PC-3 (cell line): ENCODE measurements at regions not wholly inside any gene's neighbourhood (a gene's known extent, or its start where the extent isn't known, plus 50 kb on each side); places are given as distances from the start of the nearest gene placed in this dataset.

Experiments
- ATAC-seq: fragments of 200-7000 bp; cut with Tn5 transposase; 2 replicates; pipeline ENCODE4 v1.9.1; 2020; ENCODE audit warnings: mild to moderate bottlenecking, moderate library complexity
- BruUV-seq: library from RNA; stranded (reverse); fragments of 400-500 nt; replicated peaks from 2 replicates; lab custom pipeline; 2021; lab: Mats Ljungman, UMichigan
- CTCF ChIA-PET: fragments of 300-600 bp; sonication (Branson Sonifier 250); formaldehyde crosslinking; loops from one replicate; lab custom pipeline; 2022; ENCODE audit warnings: antibody characterized with exemption; lab: Charles Lee
- POLR2A ChIA-PET: fragments of 300-600 bp; sonication (Branson Sonifier 250); formaldehyde crosslinking; loops from one replicate; lab custom pipeline; 2022; ENCODE audit warnings: antibody characterized with exemption; ENCODE audit not compliant: unreplicated experiment; lab: Charles Lee
- DNase-seq: peaks from one replicate; pipeline ENCODE4 v3.0.0-alpha.2; 2015
- H2AFZ ChIP-seq: fragments of 300-600 bp; sonication (generic); 2 replicates; pipeline ENCODE4 v1.6.0; 2016; ENCODE audit warnings: antibody characterized with exemption, low read length
- H3F3A ChIP-seq: fragments of 300-600 bp; sonication (generic); one replicate; pipeline ENCODE4 v1.6.0; 2017; ENCODE audit warnings: antibody characterized with exemption, low read length, control low read depth, mild to moderate bottlenecking; ENCODE audit not compliant: unreplicated experiment
- H3K27ac ChIP-seq: fragments of 300-600 bp; sonication (generic); 2 replicates; pipeline ENCODE4 v1.5.1; 2016; ENCODE audit warnings: mild to moderate bottlenecking, low read length
- H3K27me3 ChIP-seq: fragments of 300-600 bp; sonication (generic); 2 replicates; pipeline ENCODE4 v1.6.1; 2016; ENCODE audit warnings: low read length, mixed read lengths
- H3K36me3 ChIP-seq: fragments of 300-600 bp; sonication (generic); 2 replicates; pipeline ENCODE4 v1.6.1; 2016; ENCODE audit warnings: low read depth, mixed run types, low read length, mixed read lengths
- H3K4me1 ChIP-seq: fragments of 300-600 bp; sonication (generic); 2 replicates; pipeline ENCODE4 v1.5.1; 2016; ENCODE audit warnings: low read length; ENCODE audit not compliant: insufficient read depth
- H3K4me2 ChIP-seq: fragments of 300-600 bp; sonication (generic); 2 replicates; pipeline ENCODE4 v1.6.0; 2016; ENCODE audit warnings: low read length
- H3K4me3 ChIP-seq: fragments of 300-600 bp; sonication (generic); 2 replicates; pipeline ENCODE4 v1.5.1; 2016; ENCODE audit warnings: mild to moderate bottlenecking, low read length, mixed read lengths
- H3K79me2 ChIP-seq: fragments of 300-600 bp; sonication (generic); 2 replicates; pipeline ENCODE4 v1.6.1; 2017; ENCODE audit warnings: low read length, mixed read lengths
- H3K9ac ChIP-seq: fragments of 300-600 bp; sonication (generic); 2 replicates; pipeline ENCODE4 v1.6.0; 2016; ENCODE audit warnings: mild to moderate bottlenecking, low read length
- H3K9me2 ChIP-seq: fragments of 300-600 bp; sonication (generic); replicated peaks from 2 replicates; pipeline ENCODE4 v1.6.1; 2016; ENCODE audit warnings: mixed run types, low read length, mixed read lengths
- H3K9me3 ChIP-seq: fragments of 300-600 bp; sonication (generic); 2 replicates; pipeline ENCODE4 v1.6.1; 2016; ENCODE audit warnings: low read length, mixed read lengths
- H4K20me1 ChIP-seq: fragments of 300-600 bp; sonication (generic); 2 replicates; pipeline ENCODE4 v1.6.1; 2016; ENCODE audit warnings: low read length, mixed read lengths
- CTCF ChIP-seq: fragments of 300-600 bp; sonication (generic); conservative IDR thresholded peaks from 2 replicates; pipeline ENCODE4 v1.5.1; 2017; ENCODE audit warnings: antibody characterized with exemption, low read depth, mild to moderate bottlenecking, low read length
- EZH2 ChIP-seq: fragments of 300-600 bp; sonication (generic); IDR thresholded peaks from one replicate; pipeline ENCODE4 v1.6.1; 2017; ENCODE audit warnings: antibody characterized with exemption, mild to moderate bottlenecking, low read length; ENCODE audit not compliant: unreplicated experiment
- EZH2phosphoT487 ChIP-seq: fragments of 300-600 bp; sonication (generic); IDR thresholded peaks from 2 replicates; pipeline ENCODE4 v1.6.1; 2018; ENCODE audit warnings: mild to moderate bottlenecking, antibody characterized with exemption, low read length, borderline replicate concordance
- intact Hi-C: fragments of 100-400 bp; cut with micrococcal nuclease; formaldehyde crosslinking; loops from 2 replicates; pipeline ENCODE4 v1.9.0; 2023

GRCh38 chr9:26292943-26293342 lies 599.7 kb downstream of the CAAP1 start:
- Histone ChIP-seq H3K9ac (no peak overlapping the region), H3K9me2 (no peaks in the 10 kb centered on the region), H3K9me3 (no peaks in the 10 kb centered on the region; the same call in 1 of the 2 replicates), H3K4me2 (peak overlapping the region; percentile 15; the same call in 1 of the 2 replicates), H3K36me3 (no peaks in the 10 kb centered on the region), H3K27me3 (no peaks in the 10 kb centered on the region), H3F3A (no peaks in the 10 kb centered on the region), H3K79me2 (no peaks in the 10 kb centered on the region), H3K4me3 (no peak overlapping the region), H3K27ac (no peak overlapping the region), H3K4me1 (peaks cover 15% of the 10 kb centered on the region), H2AFZ (peak overlapping the region; percentile 62), H4K20me1 (no peaks in the 10 kb centered on the region)
- peak; percentile 37 for ATAC-seq
- no peak for TF ChIP-seq EZH2phosphoT487
- no peak for TF ChIP-seq EZH2
- no peak for TF ChIP-seq CTCF
- ChIA-PET POLR2A (no interaction called here), CTCF (no interaction called here)
- intact Hi-C loops, result no loop called here
- no TSS peak for BruUV-seq
- peak; percentile 75 for DNase-seq

- no peak overlapping the region for H2AFZ ChIP-seq
- BruUV-seq, result no TSS peak
- H4K20me1 ChIP-seq, result no peaks in the 10 kb centered on the region
- H3K4me1 ChIP-seq, result peaks cover 2% of the 10 kb centered on the region
- DNase-seq (no peak), ATAC-seq (no peak)
- no peaks in the 10 kb centered on the region for H3K36me3 ChIP-seq
- H3F3A ChIP-seq, result no peaks in the 10 kb centered on the region
- H3K27ac ChIP-seq, result no peak overlapping the region
- no peaks in the 10 kb centered on the region for H3K27me3 ChIP-seq
- intact Hi-C loops, result no loop called here
- H3K9me3 ChIP-seq, result no peaks in the 10 kb centered on the region
- H3K9ac ChIP-seq, result no peak overlapping the region
- ChIA-PET POLR2A (no interaction called here), CTCF (no interaction called here)
- H3K4me2 ChIP-seq, result no peak overlapping the region
- no peak for TF ChIP-seq EZH2
- TF ChIP-seq CTCF, result no peak
- no peak for TF ChIP-seq EZH2phosphoT487
- no peak overlapping the region for H3K4me3 ChIP-seq
- H3K9me2 ChIP-seq, result no peaks in the 10 kb centered on the region
- H3K79me2 ChIP-seq, result no peaks in the 10 kb centered on the region
Observed at GRCh38 chr9:26271495-26272122, 593.4 kb upstream of the TUSC1 start.

GRCh38 chr9:26266146-26266793 lies 588.0 kb upstream of the TUSC1 start:
- peak; percentile 40 for DNase-seq
- no peaks in the 10 kb centered on the region for H3K36me3 ChIP-seq
- H3K79me2 ChIP-seq, result no peaks in the 10 kb centered on the region
- no peaks in the 10 kb centered on the region for H4K20me1 ChIP-seq
- H3K4me2 ChIP-seq, result no peak overlapping the region; the same call in 1 of the 2 replicates
- no peaks in the 10 kb centered on the region for H3K9me3 ChIP-seq
- CTCF ChIA-PET, result no interaction called here
- no peak overlapping the region for H3K9ac ChIP-seq
- POLR2A ChIA-PET, result no interaction called here
- H3K4me1 ChIP-seq, result peaks cover 45% of the 10 kb centered on the region
- no peak for ATAC-seq
- no peaks in the 10 kb centered on the region for H3K9me2 ChIP-seq
- H3K27me3 ChIP-seq, result no peaks in the 10 kb centered on the region
- no peak for TF ChIP-seq EZH2phosphoT487
- TF ChIP-seq CTCF, result no peak
- TF ChIP-seq EZH2, result no peak
- intact Hi-C loops, result loop anchor here (10.0 kb wide), 1 partner anchor 301 kb away; no protein-coding TSS in a partner anchor
- peak overlapping the region; percentile 73 for H3K27ac ChIP-seq
- H2AFZ ChIP-seq, result no peak overlapping the region
- no peak overlapping the region for H3K4me3 ChIP-seq
- no TSS peak for BruUV-seq
- H3F3A ChIP-seq, result peaks cover 19% of the 10 kb centered on the region
